OCI-LY1 (cell line): ENCODE measurements at regions not wholly inside any gene's neighbourhood (a gene's known extent, or its start where the extent isn't known, plus 50 kb on each side); places are given as distances from the start of the nearest gene placed in this dataset.

ENCODE experiments used
- H2AFZ ChIP-seq: fragments of 200-600 bp; sonication (generic), shearing (Covaris generic); 2 replicates; pipeline ENCODE4 v1.6.0; 2014; ENCODE audit warnings: antibody characterized with exemption, mild to moderate bottlenecking, low read length
- H3F3A ChIP-seq: fragments of 200-600 bp; sonication (generic), shearing (Covaris generic); 2 replicates; pipeline ENCODE4 v1.6.0; 2014; ENCODE audit warnings: mild to moderate bottlenecking, antibody characterized with exemption, low read length, moderate library complexity; ENCODE audit not compliant: insufficient read depth
- H3K27ac ChIP-seq: fragments of 200-600 bp; sonication (generic); 2 replicates; pipeline ENCODE4 v1.5.1; 2014; ENCODE audit warnings: low read length, mixed run types, mild to moderate bottlenecking, low read depth; ENCODE audit not compliant: poor library complexity, severe bottlenecking
- H3K27me3 ChIP-seq: fragments of 200-600 bp; sonication (generic); 2 replicates; pipeline ENCODE4 v1.6.0; 2014; ENCODE audit warnings: antibody characterized with exemption, mild to moderate bottlenecking, low read length, moderate library complexity; ENCODE audit not compliant: insufficient read depth
- H3K36me3 ChIP-seq: fragments of 200-600 bp; sonication (generic); 2 replicates; pipeline ENCODE4 v1.6.1; 2014; ENCODE audit warnings: mild to moderate bottlenecking, antibody characterized with exemption, low read length, moderate library complexity, mixed read lengths; ENCODE audit not compliant: insufficient read depth
- H3K4me1 ChIP-seq: fragments of 200-600 bp; sonication (generic); 2 replicates; pipeline ENCODE4 v1.5.1; 2014; ENCODE audit warnings: mild to moderate bottlenecking, low read length, moderate library complexity; ENCODE audit not compliant: insufficient read depth, severe bottlenecking
- H3K4me2 ChIP-seq: fragments of 200-600 bp; sonication (generic), shearing (Covaris generic); 2 replicates; pipeline ENCODE4 v1.6.1; 2014; ENCODE audit warnings: low read length
- H3K4me3 ChIP-seq: fragments of 200-600 bp; sonication (generic); 2 replicates; pipeline ENCODE4 v1.5.1; 2014; ENCODE audit warnings: low read length, low read depth, mild to moderate bottlenecking, mixed read lengths; ENCODE audit not compliant: poor library complexity, severe bottlenecking
- H3K79me2 ChIP-seq: fragments of 200-600 bp; shearing (Covaris generic); 2 replicates; pipeline ENCODE4 v1.6.1; 2016; ENCODE audit warnings: mixed run types, low read length, mixed read lengths; ENCODE audit not compliant: insufficient read depth
- H3K9ac ChIP-seq: fragments of 200-600 bp; sonication (generic), shearing (Covaris generic); 2 replicates; pipeline ENCODE4 v1.6.1; 2014; ENCODE audit warnings: mild to moderate bottlenecking, low read length, mixed read lengths
- H3K9me2 ChIP-seq: fragments of 200-600 bp; sonication (generic), shearing (Covaris generic); 2 replicates; pipeline ENCODE4 v1.6.1; 2014; ENCODE audit warnings: low read depth, mild to moderate bottlenecking, low read length, mixed read lengths
- H3K9me3 ChIP-seq: fragments of 200-600 bp; shearing (Covaris generic); 2 replicates; pipeline ENCODE4 v1.6.1; 2014; ENCODE audit warnings: low read length, mixed read lengths
- H4K20me1 ChIP-seq: fragments of 200-600 bp; sonication (generic), shearing (Covaris generic); 2 replicates; pipeline ENCODE4 v1.6.0; 2016; ENCODE audit warnings: mild to moderate bottlenecking, low read length; ENCODE audit not compliant: insufficient read depth
- CTCF ChIP-seq: fragments of 200-600 bp; sonication (generic), shearing (Covaris generic); IDR thresholded peaks from 2 replicates; pipeline ENCODE4 v1.5.1; 2017; ENCODE audit warnings: mild to moderate bottlenecking, antibody characterized with exemption, low read length, moderate library complexity, mixed read lengths
- EZH2 ChIP-seq: fragments of 200-600 bp; sonication (generic), shearing (Covaris generic); IDR thresholded peaks from 2 replicates; pipeline ENCODE4 v1.8.0; 2017; ENCODE audit warnings: borderline replicate concordance, mixed run types, mild to moderate bottlenecking, antibody characterized with exemption, low read length, moderate library complexity, mixed read lengths

DNA sequence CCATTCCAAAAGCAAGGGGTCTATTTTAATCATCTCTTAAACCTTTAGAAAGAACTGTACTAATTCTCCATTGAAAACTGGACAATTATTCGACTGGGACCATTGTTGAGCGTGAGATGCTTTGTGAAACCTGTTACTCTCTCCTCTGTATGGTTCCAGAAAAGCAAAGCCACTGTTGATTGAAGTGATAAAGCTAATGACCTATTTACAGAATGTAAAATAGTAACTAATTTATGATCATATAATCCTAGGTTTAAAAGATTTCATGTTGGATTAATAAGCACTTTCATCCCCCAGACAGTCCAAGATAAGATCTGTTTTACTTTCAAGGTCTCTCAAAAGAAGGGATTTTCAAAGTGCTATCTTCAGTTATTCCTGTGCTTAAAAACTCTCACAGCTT is 614.5 kb downstream of the TMA16 start:
- H3K4me2 ChIP-seq = no peak overlapping the region
- TF ChIP-seq CTCF = no peak
- TF ChIP-seq EZH2 = no peak
- H2AFZ ChIP-seq = no peak overlapping the region
- H3K36me3 ChIP-seq = no peaks in the 10 kb centered on the region
- H3K4me3 ChIP-seq = no peak overlapping the region
- H3K4me1 ChIP-seq = no peaks in the 10 kb centered on the region
- H3K27me3 ChIP-seq = no peaks in the 10 kb centered on the region
- H3K9me2 ChIP-seq = no peaks in the 10 kb centered on the region
- H3K27ac ChIP-seq = no peak overlapping the region
- H3K9me3 ChIP-seq = no peaks in the 10 kb centered on the region
- H3K79me2 ChIP-seq = no peaks in the 10 kb centered on the region
- no peaks in the 10 kb centered on the region for H4K20me1 ChIP-seq
- no peaks in the 10 kb centered on the region for H3F3A ChIP-seq
- H3K9ac ChIP-seq = no peak overlapping the region

DNA sequence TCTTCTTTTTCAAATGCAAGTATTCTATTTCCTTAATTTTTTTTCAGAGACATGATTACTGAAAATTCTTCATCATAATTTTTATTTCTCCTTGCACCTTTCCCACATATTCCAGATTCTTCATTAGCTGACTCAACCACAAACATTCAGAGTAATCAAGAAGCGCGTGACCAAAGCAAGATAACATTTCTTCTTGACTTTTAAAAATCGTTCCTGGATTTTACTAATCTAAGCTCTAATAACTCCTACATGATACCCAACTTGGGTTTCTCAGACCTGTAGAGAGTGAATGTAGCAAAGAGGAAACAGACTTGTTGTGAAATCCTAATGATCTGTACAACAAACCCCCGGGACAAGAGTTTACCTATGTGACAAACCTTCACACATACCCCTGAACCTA is 615.0 kb downstream of the TMA16 start:
- Histone ChIP-seq H3K9me2 (no peaks in the 10 kb centered on the region), H3K36me3 (no peaks in the 10 kb centered on the region), H3K27ac (no peak overlapping the region), H3K79me2 (no peaks in the 10 kb centered on the region), H3K9ac (no peak overlapping the region), H4K20me1 (no peaks in the 10 kb centered on the region), H2AFZ (no peak overlapping the region), H3K4me2 (no peak overlapping the region), H3F3A (no peaks in the 10 kb centered on the region), H3K4me3 (no peak overlapping the region), H3K4me1 (no peaks in the 10 kb centered on the region), H3K27me3 (no peaks in the 10 kb centered on the region), H3K9me3 (no peaks in the 10 kb centered on the region)
- TF ChIP-seq EZH2 (no peak), CTCF (no peak)

DNA sequence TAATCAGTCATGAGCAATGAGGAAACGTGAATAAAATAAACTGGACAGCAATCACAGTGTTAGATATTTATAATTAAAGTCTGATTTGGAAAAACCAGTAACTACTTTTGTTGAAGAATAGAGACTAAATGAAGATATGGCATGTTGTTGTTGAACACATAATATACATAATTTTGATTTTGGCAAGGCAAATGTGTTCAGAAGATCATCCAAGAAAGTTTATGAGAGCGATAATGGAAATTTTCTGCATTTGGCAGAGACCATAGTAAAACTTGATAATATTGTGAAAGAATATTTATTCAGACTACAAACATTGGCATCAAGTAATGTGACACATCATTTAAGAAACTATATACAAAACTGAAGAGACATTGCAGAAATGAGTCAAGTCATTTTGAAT is 620.7 kb downstream of the TMA16 start:
- Histone ChIP-seq H3K9me2 (no peaks in the 10 kb centered on the region), H3K27me3 (no peaks in the 10 kb centered on the region), H3K4me1 (no peaks in the 10 kb centered on the region), H3F3A (no peaks in the 10 kb centered on the region), H4K20me1 (no peaks in the 10 kb centered on the region), H3K27ac (no peak overlapping the region), H3K4me2 (no peak overlapping the region), H3K9ac (no peak overlapping the region), H2AFZ (no peak overlapping the region), H3K36me3 (no peaks in the 10 kb centered on the region), H3K79me2 (no peaks in the 10 kb centered on the region), H3K9me3 (no peaks in the 10 kb centered on the region), H3K4me3 (no peak overlapping the region)
- TF ChIP-seq CTCF (no peak), EZH2 (no peak)
